ENCODE measurements at regions not wholly inside any gene's neighbourhood (a gene's known extent, or its start where the extent isn't known, plus 50 kb on each side); places are given as distances from the start of the nearest gene placed in this dataset.
A peak's percentile ranks its signal among the peaks of the same experiment; 100 is the strongest.

- peak; percentile 75 for TF ChIP-seq CTCF (IDR thresholded peaks at IDR 0.05; ENCODE audit: extremely low read depth, missing control alignments)
- DNase-seq (ENCODE audit: low spot score), result peak; percentile 85
Measured at GRCh38 chr10:101291331-101292193, 62.3 kb upstream of the LBX1 start.

DNA sequence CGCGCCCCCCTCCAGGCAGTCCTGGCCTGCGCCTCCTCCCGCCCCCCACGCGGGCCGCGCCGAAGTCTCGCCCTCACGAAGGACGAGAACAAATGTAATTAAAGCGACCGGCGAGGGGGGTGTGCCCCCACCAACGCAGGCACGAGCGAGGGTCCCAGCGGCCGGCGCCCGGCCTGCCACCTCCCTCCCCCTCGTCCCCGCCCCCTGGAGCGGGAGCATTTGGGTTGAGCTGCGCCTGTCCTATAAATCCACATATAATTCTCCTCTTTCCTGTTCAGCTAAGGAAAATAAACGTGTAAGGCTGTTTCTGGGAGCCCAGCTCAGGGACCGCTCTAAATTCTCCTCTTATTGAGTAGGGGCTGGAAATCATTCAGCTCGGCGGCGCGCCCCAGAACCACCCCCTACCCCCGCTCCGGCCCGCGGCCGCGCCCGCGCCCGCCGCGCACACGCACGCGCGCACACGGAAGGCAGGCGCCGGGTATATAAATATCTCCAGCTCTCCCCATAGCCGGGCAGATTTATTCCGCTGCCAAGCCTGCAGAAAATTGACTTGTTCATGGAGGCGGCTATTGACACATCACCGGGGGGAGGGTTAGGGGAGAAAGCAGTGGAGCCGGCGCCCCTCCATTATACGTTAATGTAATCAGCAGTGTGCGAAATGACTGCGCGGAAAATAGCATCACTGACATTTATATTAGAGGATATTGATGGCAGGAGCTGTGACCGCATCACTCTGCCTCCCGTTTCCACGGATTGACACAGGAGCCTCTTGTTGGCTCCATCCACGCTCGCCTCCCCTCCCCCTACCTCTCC lies 61.6 kb upstream of the BTRC start:
- no peak for TF ChIP-seq CTCF (IDR thresholded peaks at IDR 0.05; ENCODE audit: extremely low read depth, missing control alignments)
- DNase-seq (ENCODE audit: low spot score), result no peak

DNA sequence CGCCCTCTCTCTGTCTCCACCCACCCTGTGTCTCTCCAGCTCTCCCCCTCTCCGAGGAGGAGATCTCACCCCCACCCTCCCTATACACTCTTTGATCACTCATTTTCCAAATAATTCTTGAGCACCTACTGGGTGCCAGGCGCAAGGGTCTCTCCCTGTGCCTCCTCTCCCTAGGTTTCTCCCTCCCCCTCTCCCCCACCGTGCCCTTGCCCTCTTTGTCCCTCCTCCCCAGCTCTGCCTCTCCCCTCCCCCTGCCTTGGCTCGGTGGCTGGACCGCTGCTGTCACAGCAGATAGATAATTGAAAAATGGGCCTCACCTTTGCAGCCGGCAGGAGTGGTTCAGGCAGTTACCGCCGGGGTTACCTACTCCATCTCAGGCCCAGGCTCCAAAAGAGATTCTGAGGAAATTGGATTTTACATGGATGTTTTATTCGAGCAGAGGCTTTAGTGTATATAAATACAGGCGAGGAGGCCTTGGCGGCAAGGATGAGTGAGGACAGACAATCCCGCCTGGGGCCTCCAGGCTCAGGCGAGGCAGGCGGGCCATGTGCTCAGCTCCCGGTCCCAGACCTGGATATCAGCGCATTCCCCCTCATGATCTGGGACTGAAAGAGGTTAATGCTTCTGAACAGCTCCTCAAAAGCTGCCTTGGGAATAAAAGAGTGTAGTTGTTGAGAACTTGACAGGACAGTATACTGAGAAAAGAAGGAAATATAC lies 60.8 kb upstream of the BTRC start:
- no peak for TF ChIP-seq CTCF (IDR thresholded peaks at IDR 0.05; ENCODE audit: extremely low read depth, missing control alignments)
- no peak for DNase-seq (ENCODE audit: low spot score)

- DNase-seq (ENCODE audit: low spot score), result no peak
- TF ChIP-seq CTCF (IDR thresholded peaks at IDR 0.05; ENCODE audit: extremely low read depth, missing control alignments), result no peak
Measured at GRCh38 chr10:101294109-101294508, 59.9 kb upstream of the BTRC start.

GRCh38 chr10:101295261-101295660 lies 58.7 kb upstream of the BTRC start:
- no peak for DNase-seq (ENCODE audit: low spot score)
- TF ChIP-seq CTCF (IDR thresholded peaks at IDR 0.05; ENCODE audit: extremely low read depth, missing control alignments), result no peak

DNA sequence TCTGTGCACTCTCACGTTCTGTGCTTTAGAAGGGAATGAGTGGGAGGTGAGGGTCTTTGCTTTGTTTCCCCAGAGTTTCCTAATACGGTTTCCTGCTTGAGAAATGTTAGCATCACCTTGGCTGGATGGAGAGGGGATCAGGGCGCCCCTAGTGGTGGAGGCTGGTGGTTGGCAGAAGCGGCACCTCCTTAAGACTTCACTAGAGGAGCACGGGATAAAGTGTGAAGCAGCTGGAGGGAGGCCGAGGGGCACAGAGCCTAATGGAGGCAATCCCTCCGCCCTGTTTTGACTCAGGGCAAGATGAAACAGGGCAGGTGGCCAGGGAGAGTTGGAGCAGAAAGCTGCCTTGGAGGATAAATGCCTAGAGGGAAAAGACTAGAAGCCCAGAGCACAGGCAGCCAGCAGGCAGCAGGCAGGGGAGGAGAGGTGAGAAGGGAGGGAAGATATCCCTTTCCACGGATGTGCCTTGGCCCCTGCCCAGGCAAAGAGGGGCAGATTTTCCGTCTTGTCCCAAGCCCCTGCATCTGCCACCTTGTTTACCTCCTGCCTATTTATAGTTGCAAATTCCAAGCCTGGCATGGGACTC lies 56.0 kb upstream of the BTRC start:
- DNase-seq (ENCODE audit: low spot score), result peak; percentile 85
- TF ChIP-seq CTCF (IDR thresholded peaks at IDR 0.05; ENCODE audit: extremely low read depth, missing control alignments), result peak; percentile 93

Measured in GM20000 (cell line).